ENCODE measurements at regions not wholly inside any gene's neighbourhood (a gene's known extent, or its start where the extent isn't known, plus 50 kb on each side); places are given as distances from the start of the nearest gene placed in this dataset.

DNA sequence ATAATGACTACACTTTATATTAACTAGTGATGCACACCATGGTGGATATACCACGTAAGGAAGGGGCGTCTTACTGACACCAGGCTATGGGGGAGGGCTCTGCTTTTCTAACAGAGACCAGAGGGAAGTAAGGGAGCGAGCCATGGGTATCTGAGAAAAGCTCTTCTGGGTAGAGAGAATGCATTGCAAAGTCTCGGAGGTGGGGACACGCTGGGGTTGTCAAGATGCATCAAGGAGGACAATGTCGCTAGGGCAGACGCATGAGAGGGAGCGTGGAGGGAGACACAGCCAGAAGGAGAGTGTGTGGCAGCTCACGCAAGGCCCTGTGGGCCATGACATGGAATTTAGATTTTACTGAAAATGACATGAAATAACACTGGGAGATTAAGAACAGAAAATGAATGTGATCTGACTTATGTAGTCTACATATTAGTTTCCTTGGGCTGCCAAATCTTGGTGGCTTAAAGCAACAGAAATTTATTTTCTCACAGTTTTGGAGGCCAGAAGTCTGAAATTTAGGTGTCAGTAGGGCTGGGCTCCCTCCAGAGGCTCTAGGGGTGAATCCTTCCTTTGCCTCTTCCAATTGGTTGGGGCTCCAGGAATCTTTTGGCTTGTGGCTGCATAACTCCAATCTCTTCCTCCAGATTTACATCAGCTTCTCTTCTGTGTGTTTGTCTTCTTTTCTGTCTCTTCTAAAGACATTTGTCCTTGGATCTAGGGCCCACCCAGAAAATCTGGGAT lies 352.2 kb downstream of the CYRIA start:
- DNase-seq, result no peak

DNA sequence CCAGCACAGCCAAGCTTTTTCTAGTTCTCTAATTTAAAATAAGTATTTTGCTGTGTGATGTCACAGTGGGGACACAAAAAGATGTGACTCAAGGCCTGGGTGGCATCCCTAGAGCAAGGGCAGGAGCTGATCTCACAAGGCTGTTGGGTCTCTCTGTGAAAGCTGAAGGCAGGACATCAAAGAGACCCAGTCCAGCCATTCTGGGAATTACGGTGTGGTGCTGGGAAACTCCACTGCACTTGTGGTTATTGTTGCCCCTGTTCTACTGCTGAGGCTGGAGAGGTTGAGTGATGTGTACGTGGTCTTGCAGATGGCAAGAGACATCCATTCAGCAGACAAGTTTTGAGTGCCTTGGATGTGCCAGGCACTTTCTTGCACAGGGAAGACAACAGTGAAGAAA lies 352.9 kb downstream of the CYRIA start:
- no peak for DNase-seq

DNA sequence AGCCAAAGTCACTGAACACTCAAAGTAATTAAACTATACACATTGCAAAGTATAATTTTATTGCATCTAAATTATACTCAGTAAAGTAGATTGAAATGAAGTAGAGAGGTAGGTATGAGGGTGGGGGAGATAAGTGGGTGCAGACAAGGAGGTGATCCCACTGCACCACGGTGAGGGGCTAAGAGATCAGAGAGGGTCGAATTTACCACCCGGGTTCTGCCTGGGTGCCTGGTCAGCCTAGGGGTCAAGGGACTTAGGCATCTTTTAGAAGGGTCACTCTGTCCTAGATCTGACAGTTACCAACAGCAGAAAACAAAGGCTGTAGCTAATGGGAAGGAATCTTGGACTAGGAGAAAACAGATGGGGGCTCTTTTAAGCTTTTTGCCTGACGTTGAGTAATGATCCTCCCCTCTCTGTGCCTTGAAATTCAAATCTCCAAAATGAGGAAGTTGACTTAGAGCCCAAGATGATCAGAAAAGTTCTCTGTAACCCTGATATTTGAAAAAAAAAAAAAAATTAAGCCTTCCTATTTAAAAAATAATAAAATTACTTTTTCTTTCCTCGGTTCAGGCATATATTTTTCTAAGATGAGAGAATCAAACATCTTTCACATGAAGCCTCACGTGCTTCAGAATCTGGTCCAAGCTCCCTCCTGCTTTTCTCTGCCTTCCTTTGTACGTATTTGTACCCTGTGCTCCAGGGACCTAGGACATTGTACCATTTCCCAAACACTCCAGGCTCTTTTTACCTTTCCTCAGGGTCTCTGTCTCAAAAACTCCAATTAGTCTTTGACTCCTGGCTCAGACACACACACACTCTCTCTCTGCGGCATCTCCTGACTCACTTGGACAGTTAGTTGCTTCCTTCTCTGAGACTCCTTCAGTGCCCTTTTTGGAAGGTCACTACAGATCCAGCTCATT lies 353.9 kb downstream of the CYRIA start:
- no peak for DNase-seq

DNA sequence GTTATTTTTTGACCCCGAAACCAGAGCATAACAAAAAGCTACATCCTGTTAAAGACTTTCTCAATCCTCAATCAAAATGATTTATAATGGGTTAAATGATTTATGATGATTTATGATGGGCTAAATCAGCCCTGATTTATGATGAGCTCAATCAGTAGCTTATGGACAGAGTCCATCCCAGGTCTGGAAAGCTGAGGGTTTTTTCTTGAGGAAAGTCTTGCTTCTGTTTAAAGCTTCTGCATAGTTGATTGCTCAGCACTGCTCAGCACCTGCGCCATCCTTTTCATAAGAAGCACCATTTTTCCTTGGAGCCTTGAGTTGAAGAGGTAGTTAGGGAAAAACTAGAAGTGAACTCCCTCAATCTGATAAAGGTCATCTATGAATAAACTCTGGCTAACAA lies 356.8 kb downstream of the CYRIA start:
- DNase-seq, result no peak

DNA sequence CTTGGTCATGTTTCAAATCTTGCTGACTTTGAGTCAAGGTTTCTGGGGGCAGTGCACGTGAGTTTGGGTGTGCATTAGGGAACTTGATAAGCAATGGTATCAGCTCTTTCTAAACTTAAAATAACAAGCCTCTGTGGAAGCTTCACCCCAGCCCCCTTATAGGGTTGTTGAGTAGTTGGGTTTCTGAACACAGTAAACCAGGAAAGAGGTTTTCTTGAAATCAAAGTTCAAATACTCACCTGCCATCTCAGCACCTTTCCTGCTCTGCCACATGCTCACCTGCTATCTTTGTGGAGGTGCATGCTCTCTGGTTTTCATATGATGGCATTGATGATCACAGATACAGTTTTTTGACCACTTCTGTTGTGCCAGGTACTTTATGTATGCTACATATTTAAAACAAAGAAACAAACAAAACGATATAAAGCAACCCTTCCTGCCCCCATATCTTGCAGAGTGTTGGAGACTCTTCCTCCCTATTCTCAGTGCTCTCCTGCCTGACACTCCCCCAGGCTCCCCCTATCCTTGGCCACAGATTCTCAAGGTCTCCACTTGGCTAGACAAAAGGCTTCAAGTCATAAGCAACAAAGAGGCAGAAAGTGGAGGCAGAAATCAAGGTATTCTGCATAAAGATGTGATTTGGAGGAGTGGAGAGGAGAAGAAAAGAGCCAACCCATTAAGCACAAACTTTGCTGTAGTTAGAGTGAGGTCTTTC lies 360.6 kb downstream of the CYRIA start:
- no peak for DNase-seq

DNA sequence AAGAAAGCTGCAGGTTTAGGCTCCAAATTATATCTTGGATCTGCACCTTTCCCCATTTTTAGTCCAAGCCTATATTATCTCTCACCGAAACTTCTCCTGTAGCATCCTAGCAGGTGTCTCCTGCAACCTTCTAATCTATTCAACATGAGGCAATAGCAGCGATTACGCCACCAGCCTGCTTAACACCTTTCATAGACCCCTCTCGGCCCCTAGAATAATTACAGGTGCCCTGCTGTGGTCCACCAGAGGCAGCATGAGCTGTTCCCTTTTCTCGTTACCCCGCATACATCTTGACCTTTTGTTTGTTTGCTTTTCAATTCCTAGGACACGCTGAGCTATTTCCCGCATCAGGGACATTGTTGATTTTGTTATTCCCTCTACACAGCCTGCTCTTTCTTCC lies 361.9 kb downstream of the CYRIA start:
- no peak for DNase-seq

DNA sequence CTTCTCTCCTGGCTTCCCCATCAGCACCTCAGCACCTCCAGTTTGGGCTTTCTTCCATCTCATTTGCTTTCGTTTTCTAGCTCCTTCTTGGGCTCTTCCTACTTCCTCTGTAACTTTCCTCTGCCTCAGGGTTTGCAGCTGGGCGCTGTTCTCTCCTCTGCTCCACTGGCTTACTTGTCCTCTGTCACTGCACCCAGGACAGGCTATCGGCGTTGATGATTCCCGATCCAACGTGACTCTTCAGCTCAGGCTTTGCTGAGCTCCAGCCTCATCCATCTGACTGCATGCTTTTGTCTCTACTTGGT lies 362.4 kb downstream of the CYRIA start:
- DNase-seq, result no peak

DNA sequence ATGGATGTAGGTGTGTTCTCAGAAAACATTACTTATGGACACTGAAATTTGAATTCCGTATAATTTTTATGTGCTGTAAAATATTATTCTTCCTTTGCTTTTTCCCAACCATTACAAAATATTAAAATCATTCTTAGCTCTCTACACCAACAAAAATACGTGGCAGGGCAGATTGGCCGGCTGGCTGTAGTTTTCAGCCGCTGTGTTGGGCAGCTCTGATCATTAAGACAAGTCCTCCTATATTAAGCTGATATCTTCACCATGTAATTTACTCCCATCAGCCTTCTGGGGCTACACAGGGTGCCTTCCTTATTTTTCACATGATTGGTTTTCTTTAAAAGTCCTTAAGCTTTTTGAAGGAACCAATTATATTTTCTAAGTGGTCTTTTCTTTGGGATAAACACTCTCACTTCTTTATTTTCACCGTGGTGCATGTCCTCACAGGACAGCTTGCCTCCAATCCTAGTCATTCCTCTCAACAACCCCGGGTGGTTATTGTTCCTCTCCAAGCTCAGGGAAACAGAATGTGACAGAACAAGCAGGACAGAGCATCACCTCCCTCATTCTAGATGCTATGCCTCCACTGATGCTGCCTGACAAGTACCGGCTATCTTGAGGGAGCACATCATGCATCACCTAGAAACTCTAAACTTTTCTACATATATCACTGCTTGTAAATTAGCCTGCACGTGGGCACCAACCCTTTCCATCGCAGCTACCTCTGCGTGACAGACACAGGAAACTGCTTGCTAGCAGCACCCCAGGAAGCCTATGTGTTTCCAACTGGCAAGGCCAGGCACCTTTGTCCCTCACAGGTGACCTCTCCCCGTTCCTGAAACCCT lies 362.3 kb downstream of the MYCN start:
- DNase-seq, result no peak

DNA sequence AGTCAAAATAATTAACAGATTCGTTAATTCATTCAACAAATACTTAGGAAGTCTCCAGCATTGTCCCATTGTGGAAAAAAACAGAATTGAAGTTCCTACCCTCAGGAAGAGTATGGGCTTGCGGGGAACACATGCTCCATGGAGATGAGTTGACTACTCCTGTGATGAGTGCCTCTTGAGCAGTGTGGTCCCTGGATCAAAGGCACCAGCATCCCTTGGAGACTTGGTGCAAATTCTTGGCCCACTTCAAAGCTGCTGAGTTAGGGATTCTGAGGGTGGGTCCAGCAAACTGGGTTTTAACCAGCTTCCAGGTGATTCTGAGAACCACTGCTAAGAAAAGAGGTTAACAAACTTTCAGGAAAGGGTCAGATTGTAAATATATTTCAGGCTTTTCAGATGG lies 361.6 kb downstream of the MYCN start:
- DNase-seq, result no peak

DNA sequence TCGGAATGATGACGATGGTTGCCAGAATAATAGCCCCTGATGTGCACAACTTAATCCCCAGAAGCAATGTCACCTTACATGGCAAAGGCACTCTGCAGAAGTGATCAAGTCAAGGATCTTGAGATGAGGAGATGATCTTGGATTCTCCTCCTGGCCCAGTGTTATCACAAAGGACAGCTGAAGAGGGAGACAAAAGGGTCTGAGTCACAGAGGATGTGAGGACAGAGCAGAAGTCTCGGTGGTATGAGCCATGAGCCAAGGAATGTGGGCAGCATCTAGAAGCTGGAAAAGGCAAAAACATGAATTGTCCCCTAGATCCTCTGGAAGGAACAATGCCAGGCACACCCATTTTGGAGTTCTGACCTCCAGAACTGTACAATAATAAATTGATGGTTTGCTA lies 358.5 kb downstream of the MYCN start:
- DNase-seq, result no peak

DNA sequence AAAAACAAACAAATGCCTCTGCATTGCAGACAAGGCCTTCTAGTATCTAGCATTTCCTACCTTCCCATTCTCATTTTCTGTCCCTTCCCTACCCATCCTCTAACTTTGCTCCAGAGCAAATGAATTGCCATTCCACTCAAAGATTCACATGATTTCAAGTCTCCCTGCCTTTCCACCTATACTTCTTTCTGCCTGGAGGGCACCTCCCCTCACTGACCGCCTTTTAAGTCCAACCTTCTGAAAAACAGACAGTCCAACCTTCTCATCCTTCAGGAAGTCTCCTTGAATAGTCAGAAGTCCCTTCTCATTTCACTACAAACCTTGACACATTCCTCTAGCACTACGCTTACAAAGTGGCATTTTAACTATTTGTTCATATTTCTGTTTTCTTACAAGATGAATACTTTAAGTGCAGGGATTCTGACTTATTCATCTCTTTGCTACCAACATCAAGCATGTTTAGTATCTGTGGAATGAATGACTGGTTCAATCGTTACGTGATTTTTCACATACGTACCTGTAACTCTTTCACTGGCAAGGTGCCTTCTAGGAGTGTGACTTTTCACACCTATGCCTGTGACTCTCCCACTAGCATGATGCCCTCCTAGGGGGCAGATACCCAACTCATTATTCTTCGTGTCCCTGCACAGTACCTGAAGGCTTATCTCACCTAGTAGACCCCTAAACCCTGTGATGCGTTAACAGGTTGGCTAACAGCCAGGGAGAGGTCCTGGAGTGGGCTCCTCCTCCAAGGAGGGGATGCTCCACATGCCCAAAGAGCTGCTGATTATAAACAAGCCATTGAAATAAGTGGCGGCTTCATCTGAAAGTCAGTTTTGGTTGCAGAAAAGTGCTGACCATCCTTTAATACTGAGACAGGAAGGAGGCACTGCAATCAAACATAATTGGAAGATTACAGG lies 356.2 kb downstream of the MYCN start:
- no peak for DNase-seq

DNA sequence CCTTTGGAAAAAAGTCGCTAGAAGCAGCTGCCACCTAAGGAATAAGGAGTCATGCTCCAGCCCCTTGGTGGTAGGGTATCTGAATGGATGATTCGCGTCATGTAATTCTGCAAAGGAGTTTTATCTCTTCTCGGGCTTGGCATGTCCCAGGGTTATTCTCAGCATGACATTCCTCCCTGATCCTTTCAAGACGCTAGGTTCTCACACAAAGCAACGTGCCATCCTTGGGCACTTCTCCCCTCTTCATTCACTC lies 355.6 kb downstream of the MYCN start:
- DNase-seq, result no peak

DNA sequence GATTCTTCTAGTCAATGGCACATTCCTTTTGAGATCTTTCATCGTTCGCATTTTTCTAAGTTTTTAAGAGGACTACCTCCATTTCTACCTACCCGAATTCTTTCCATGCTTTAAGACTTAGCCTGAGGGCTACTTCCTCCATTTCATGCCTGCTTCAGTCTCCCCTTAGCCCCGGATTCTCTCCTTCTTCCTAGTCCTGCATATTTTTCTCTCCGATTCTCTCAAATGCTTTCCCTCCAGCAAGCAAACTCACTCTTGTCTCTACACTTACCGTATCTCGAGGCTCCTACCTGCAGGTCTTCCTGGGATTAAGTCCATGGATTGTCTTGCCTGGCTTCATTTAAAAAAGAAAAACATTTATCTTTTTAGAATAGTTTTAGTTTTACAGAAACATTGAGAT lies 354.4 kb downstream of the MYCN start:
- DNase-seq, result no peak

DNA sequence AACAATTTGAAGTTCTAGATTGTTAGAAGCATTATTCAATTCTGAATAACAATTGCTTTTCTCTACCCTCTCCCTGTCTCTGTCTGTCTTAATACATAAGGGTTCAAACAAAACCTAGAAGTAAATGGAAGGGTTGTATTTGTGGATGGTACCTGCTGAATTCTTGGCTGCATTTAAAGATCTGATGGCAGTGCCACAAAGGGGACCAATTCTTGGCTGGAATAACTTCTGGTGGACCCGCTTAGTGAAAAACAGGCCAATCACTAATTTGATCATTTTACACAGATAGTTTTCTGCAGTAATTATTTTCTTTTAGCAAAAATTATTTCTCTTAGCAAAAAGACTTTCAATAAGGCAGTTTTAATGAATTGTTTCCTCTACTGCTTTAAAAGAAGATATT lies 353.5 kb downstream of the MYCN start:
- DNase-seq, result no peak

DNA sequence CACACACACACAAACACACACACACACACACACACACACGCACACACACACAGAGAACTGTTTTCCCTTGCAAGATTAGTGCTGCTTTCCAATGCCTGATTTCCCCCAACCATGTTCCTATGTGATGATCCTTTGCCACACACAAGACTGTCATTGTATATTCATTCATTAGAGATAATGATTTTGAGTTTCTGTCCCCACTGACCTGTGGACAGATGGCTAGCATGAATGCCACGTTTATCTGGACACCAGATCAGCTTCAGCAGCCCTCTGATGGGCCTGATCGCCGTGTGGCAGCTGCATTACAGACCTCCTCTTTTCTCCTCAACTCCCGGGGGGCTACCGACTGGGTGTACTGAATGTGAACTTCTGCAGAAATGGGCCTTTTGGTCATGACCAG lies 353.0 kb downstream of the MYCN start:
- no peak for DNase-seq

DNA sequence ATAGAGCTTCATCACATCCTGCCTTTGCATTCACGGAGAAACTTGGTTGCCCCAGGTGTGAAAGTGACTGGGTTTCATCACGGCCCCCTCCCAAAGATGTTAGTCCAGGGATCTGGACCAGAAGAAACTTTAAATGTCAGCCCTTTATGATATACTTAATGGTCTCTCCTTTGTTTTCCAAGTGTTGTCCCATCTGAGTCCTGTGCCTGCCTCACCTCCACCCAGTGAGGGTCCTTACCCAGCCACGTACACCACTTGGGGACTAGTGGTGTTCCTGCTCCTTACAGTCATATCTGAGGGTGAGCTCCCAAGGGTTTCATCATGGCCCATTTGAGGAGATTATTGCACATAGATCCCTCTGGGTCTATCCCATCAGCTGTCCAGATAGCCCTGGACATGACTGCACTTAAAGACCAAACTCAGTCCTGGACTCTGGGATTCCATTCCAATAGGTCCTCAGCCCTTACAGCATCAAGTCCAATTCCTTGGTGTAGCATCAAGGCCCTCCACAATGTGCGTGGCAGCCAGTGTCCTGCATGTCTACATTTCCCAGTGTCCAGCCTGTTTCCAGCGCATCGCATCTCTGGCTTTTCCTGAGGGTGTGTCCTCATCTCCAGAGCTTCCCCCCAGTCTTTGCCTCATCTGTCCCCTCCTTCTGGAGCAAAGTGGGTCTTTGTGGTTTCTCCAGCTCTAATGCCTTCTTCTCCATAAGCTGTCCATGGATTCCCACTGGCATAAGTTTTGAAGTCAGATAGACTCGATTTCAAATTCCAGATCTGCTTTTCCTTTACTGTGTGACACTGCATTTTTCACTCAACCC lies 351.6 kb downstream of the MYCN start:
- no peak for DNase-seq

DNA sequence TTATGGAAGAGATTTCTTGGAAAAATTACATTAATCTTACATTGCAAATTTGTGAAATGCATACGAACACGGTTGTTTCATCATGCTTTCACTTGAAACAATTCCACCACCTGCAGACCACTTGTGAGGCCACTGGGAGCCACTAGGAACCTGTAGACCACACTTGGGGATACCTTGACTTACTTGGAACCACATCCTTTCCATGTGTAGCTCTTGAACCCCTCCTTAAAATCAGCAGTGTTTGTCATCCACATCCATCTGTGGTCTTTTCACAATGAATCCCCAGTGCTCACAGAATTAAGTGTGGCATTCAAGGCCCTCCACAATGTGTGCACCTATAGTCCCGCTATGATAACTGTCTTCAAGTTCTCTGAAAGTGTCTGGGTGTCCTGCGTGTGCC lies 350.9 kb downstream of the MYCN start:
- DNase-seq, result no peak

DNA sequence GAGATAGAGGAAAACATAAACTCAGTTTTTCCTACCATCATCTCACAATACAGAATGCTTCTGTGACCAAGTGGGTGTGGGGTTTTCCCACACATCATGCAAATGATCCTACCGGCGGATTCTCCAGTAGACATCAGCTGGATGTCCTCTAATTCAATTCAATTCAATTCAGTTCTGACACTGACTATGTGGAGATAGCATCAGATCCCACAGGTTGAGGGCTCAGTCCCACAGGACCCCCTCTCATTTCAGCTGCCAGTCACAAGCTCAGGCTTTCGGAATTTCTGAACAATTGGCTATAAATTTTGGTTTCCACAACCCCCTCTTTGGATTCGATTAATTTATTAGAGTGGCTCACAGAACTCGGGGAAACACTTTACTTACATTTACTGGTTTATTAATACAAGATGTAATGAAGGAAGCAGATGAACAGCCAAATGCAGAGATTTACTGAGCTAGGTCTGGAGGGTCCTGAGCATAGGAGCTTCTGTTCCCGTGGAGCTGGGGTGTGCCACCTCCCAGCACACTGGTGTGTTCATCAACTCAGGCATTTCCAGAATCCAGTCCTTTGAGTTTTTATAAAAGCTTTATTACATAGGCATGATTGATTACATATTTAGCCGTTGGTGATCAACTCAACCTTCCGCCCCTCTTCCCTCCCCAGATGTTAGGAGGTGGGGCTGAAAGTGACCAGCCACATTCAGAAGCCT lies 350.1 kb downstream of the MYCN start:
- no peak for DNase-seq

DNA sequence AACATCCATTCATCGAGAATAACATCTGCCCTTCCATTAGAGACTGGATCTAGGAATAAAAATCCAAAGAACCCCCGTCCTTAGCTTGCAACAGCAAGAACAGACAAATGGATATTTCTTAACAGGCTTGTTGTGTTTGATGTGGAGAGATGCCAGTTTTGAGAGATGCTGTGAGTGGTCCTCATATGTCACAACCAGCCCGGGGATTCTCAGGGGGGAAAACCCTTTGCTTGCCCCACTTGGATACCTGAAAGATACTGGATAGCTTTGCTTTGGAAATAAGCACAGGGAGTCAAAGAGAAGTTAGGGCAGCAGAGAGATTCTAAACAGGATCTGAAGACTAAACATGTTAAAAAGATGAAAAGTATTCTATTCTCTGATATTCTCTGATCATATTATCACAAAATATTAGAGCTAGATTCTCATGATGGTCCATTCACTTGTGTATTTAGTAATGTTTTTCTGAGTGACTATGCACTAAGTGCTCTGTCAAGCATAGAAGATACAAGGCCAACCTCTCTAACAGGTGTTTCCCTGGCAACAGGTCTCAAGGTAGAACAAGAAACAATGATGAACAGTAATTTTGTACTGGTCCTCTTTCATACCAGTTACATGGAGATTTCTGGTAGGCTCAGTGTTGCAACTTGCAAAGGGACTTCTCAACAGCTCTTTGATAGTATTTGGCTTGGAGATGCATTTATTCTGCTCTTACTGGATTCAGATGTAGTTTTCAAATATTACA lies 348.2 kb downstream of the MYCN start:
- no peak for DNase-seq

DNA sequence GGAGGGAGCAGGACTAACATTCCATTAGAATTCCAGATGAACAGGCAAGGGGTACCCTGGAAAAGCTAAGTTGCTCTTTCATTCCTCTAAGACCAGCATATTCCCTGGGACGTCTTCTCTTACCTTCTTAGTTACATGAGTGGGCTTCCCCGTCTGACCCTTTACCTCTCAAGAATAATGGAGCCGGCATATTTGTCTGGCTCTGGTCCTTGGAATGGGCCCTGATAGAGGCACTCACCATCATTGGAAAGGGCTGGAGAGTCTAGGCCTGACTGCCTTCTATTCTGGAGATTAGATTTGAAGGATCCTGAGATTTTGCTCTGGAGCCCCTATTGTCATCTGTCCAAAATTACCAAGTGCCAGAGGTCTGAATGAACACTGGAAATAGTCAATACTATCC lies 347.5 kb downstream of the MYCN start:
- no peak for DNase-seq

Measured in NCI-H187 treated with DMSO at 0.1 percent for 48 hours (cell line).